Panc1 (cell line): ENCODE measurements at regions not wholly inside any gene's neighbourhood (a gene's known extent, or its start where the extent isn't known, plus 50 kb on each side); places are given as distances from the start of the nearest gene placed in this dataset.

ENCODE experiments used
- ATAC-seq: fragments of 200-7000 bp; cut with Tn5 transposase; 2 replicates; pipeline ENCODE4 v1.9.1; 2020; ENCODE audit warnings: mild to moderate bottlenecking, moderate library complexity
- BruUV-seq: library from RNA; stranded (reverse); fragments of 400-500 nt; replicated peaks from 2 replicates; lab custom pipeline; 2021; lab: Mats Ljungman, UMichigan
- CTCF ChIA-PET: fragments of 300-600 bp; sonication (Branson Sonifier 250); formaldehyde crosslinking; loops from one replicate; lab custom pipeline; 2022; ENCODE audit warnings: antibody characterized with exemption; lab: Charles Lee
- POLR2A ChIA-PET: fragments of 300-600 bp; sonication (Branson Sonifier 250); formaldehyde crosslinking; loops from one replicate; lab custom pipeline; 2022; ENCODE audit warnings: antibody characterized with exemption; lab: Charles Lee
- DNase-seq: peaks from one replicate; pipeline ENCODE4 v3.0.0-alpha.2; 2010; ENCODE audit warnings: low read depth, low spot score
- H3K27ac ChIP-seq: 2 replicates; pipeline ENCODE4 v1.5.1; 2011; ENCODE audit warnings: mild to moderate bottlenecking, low read length, inconsistent platforms
- H3K27me3 ChIP-seq: fragments of 200-500 bp; sonication (Bioruptor generic); 2 replicates; pipeline ENCODE4 v1.6.0; 2014; ENCODE audit warnings: low read length, inconsistent platforms; ENCODE audit not compliant: control insufficient read depth, insufficient read depth
- H3K36me3 ChIP-seq: fragments of 200-500 bp; sonication (Bioruptor generic); 2 replicates; pipeline ENCODE4 v1.5.1; 2014; ENCODE audit warnings: inconsistent platforms, mild to moderate bottlenecking, low read length, moderate library complexity; ENCODE audit not compliant: control insufficient read depth, insufficient read depth
- H3K4me1 ChIP-seq: 2 replicates; pipeline ENCODE4 v1.5.1; 2011; ENCODE audit warnings: inconsistent platforms, mild to moderate bottlenecking, low read length, moderate library complexity; ENCODE audit not compliant: control insufficient read depth, insufficient read depth
- H3K4me3 ChIP-seq, 2 experiments: 2 replicates each; pipeline ENCODE4 v1.5.1; 2011 to 2012; ENCODE audit warnings: low read depth in 2 of 2, low read length in 2 of 2, mild to moderate bottlenecking in 2 of 2, inconsistent platforms in 1 of 2, moderate library complexity in 1 of 2
- H3K9me3 ChIP-seq: fragments of 200-500 bp; sonication (Bioruptor generic); 2 replicates; pipeline ENCODE4 v1.5.1; 2014; ENCODE audit warnings: low read depth, mild to moderate bottlenecking, inconsistent platforms, low read length, moderate library complexity; ENCODE audit not compliant: control insufficient read depth, insufficient read depth
- POLR2AphosphoS5 ChIP-seq: IDR thresholded peaks from 2 replicates; pipeline ENCODE4 v1.6.1; 2012; ENCODE audit warnings: mild to moderate bottlenecking, low read depth, low read length, moderate library complexity
- SIN3A ChIP-seq: IDR thresholded peaks from 2 replicates; pipeline ENCODE4 v1.6.1; 2012; ENCODE audit warnings: low read depth, mild to moderate bottlenecking, low read length, moderate library complexity, borderline replicate concordance; ENCODE audit not compliant: insufficient read depth
- TCF7L2 ChIP-seq: IDR thresholded peaks from 2 replicates; pipeline ENCODE4 v1.6.1; 2011; ENCODE audit warnings: mild to moderate bottlenecking, low read depth, low read length, inconsistent platforms
- in situ Hi-C: cut with HindIII; loops from 2 replicates; pipeline ENCODE4 v1.10.0; 2016; ENCODE audit warnings: low sequenced_read_pairs, low pct_unique_long_range_greater_than_20kb
- intact Hi-C: fragments of 100-400 bp; cut with micrococcal nuclease; formaldehyde crosslinking; loops from one replicate; pipeline ENCODE4 v1.10.0; 2022; ENCODE audit not compliant: unreplicated experiment
- TF ChIP-seq, protein P1 (sequence below): fragments of 450-650 bp; IDR thresholded peaks from 2 replicates; pipeline ENCODE4 v1.5.1; 2017; ENCODE audit warnings: mild to moderate bottlenecking
- TF ChIP-seq, protein P2 (sequence below), 2 experiments: IDR thresholded peaks; 2 replicates each; pipeline ENCODE4 v1.6.1; 2011 to 2012; ENCODE audit warnings: low read depth in 2 of 2, control low read depth in 1 of 2, low read length in 1 of 2, mild to moderate bottlenecking in 1 of 2, moderate library complexity in 1 of 2; ENCODE audit not compliant: insufficient read depth in 1 of 2

DNA sequence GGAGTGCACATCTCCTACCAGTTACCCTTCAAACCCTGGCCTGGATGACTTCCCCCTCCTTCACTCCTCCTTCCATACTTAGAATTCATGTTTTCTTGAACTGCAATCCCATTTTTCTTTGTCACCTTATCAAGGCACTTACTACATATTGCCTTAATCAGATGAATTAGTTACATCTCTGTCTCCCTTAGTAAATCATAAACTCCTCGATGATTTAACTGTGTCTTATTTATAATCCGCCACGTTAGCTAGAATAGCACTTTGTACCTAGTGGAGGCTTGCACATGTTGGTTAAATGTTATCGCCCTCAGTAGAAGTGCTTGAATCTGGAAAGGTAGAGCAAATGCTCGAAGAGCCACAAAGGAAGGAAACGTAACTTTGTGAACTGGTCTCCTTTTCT, 94.7 kb upstream of the RAB11FIP2 start:
- CTCF ChIA-PET = no interaction called here
- no peak for TF ChIP-seq POLR2AphosphoS5
- TF ChIP-seq, protein P1, sequence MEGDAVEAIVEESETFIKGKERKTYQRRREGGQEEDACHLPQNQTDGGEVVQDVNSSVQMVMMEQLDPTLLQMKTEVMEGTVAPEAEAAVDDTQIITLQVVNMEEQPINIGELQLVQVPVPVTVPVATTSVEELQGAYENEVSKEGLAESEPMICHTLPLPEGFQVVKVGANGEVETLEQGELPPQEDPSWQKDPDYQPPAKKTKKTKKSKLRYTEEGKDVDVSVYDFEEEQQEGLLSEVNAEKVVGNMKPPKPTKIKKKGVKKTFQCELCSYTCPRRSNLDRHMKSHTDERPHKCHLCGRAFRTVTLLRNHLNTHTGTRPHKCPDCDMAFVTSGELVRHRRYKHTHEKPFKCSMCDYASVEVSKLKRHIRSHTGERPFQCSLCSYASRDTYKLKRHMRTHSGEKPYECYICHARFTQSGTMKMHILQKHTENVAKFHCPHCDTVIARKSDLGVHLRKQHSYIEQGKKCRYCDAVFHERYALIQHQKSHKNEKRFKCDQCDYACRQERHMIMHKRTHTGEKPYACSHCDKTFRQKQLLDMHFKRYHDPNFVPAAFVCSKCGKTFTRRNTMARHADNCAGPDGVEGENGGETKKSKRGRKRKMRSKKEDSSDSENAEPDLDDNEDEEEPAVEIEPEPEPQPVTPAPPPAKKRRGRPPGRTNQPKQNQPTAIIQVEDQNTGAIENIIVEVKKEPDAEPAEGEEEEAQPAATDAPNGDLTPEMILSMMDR = no peak
- POLR2A ChIA-PET = no interaction called here
- Histone ChIP-seq H3K36me3 (no peaks in the 10 kb centered on the region; the same call in 1 of the 2 replicates), H3K4me3 (no peak overlapping the region), H3K4me1 (no peaks in the 10 kb centered on the region), H3K9me3 (no peaks in the 10 kb centered on the region), H3K27ac (no peak overlapping the region), H3K27me3 (no peaks in the 10 kb centered on the region)
- BruUV-seq = no TSS peak
- intact Hi-C loops = no loop called here
- no peak for ATAC-seq
- in situ Hi-C loops = no loop called here
- DNase-seq = no peak

DNA sequence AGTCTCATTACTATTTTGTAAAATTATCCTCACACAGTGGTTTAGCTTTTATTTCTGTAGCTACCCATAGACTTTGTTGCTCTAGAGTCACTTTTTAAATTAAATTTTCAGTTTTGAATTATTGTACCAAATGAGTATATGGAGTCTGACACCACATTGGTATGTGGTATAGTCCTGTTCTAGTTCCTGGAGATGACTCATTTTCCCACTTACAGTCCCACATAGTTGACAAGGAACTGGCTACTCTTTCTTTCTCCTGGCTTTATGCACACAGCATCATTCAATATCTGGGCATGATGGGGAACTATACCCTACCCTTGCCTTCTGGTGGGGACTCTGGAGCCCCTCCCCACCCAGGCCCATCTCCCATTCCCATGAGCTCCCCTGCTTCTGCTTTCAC, 92.6 kb upstream of the RAB11FIP2 start:
- H3K36me3 ChIP-seq = no peaks in the 10 kb centered on the region; the same call in 1 of the 2 replicates
- intact Hi-C loops (no loop called here), in situ Hi-C loops (no loop called here)
- no peaks in the 10 kb centered on the region for H3K4me1 ChIP-seq
- ATAC-seq = no peak
- BruUV-seq = no TSS peak
- no peak for DNase-seq
- no peaks in the 10 kb centered on the region for H3K9me3 ChIP-seq
- TF ChIP-seq, protein P2, sequence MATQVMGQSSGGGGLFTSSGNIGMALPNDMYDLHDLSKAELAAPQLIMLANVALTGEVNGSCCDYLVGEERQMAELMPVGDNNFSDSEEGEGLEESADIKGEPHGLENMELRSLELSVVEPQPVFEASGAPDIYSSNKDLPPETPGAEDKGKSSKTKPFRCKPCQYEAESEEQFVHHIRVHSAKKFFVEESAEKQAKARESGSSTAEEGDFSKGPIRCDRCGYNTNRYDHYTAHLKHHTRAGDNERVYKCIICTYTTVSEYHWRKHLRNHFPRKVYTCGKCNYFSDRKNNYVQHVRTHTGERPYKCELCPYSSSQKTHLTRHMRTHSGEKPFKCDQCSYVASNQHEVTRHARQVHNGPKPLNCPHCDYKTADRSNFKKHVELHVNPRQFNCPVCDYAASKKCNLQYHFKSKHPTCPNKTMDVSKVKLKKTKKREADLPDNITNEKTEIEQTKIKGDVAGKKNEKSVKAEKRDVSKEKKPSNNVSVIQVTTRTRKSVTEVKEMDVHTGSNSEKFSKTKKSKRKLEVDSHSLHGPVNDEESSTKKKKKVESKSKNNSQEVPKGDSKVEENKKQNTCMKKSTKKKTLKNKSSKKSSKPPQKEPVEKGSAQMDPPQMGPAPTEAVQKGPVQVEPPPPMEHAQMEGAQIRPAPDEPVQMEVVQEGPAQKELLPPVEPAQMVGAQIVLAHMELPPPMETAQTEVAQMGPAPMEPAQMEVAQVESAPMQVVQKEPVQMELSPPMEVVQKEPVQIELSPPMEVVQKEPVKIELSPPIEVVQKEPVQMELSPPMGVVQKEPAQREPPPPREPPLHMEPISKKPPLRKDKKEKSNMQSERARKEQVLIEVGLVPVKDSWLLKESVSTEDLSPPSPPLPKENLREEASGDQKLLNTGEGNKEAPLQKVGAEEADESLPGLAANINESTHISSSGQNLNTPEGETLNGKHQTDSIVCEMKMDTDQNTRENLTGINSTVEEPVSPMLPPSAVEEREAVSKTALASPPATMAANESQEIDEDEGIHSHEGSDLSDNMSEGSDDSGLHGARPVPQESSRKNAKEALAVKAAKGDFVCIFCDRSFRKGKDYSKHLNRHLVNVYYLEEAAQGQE (IDR thresholded peaks at IDR 0.05; ENCODE audit: insufficient read depth in 1 of 2, low read depth in 2 of 2, low read length in 1 of 2) = no peak
- no peak for TF ChIP-seq SIN3A
- TF ChIP-seq, protein P1 = no peak
- no peak for TF ChIP-seq TCF7L2
- no peak for TF ChIP-seq POLR2AphosphoS5
- no peaks in the 10 kb centered on the region for H3K27me3 ChIP-seq
- no peak overlapping the region for H3K4me3 ChIP-seq
- POLR2A ChIA-PET = interaction anchor here (0.6 kb wide), 1 partner anchor 481 kb away, joined by 3 read pairs; no protein-coding TSS in a partner anchor
- H3K27ac ChIP-seq = no peak overlapping the region
- CTCF ChIA-PET = no interaction called here
